SK-N-SH (cell line): ENCODE measurements at regions not wholly inside any gene's neighbourhood (a gene's known extent, or its start where the extent isn't known, plus 50 kb on each side); places are given as distances from the start of the nearest gene placed in this dataset.

Experiments
- CHD2 ChIP-seq: fragments of 150-350 bp; IDR thresholded peaks from 2 replicates; pipeline ENCODE4 v1.6.1; 2018; ENCODE audit warnings: low read length; ENCODE audit not compliant: partially characterized antibody
- CTCF ChIP-seq: fragments of 200-600 bp; sonication (generic); IDR thresholded peaks from 2 replicates; pipeline ENCODE4 v1.6.1; 2017; ENCODE audit warnings: antibody characterized with exemption, mild to moderate bottlenecking, moderate library complexity
- MXI1 ChIP-seq: IDR thresholded peaks from 2 replicates; pipeline ENCODE4 v1.6.1; 2012; ENCODE audit warnings: mild to moderate bottlenecking, low read depth, low read length, improper control_type of control experiment
- POLR2AphosphoS5 ChIP-seq: IDR thresholded peaks from 2 replicates; pipeline ENCODE4 v1.6.1; 2012; ENCODE audit warnings: low read depth, low read length
- RAD21 ChIP-seq: IDR thresholded peaks from 2 replicates; pipeline ENCODE4 v1.6.1; 2012; ENCODE audit warnings: mild to moderate bottlenecking, low read length
- SIN3A ChIP-seq: IDR thresholded peaks from 2 replicates; pipeline ENCODE4 v1.6.1; 2012; ENCODE audit warnings: low read depth, mild to moderate bottlenecking, low read length, moderate library complexity, borderline replicate concordance
- USF1 ChIP-seq: IDR thresholded peaks from 2 replicates; pipeline ENCODE4 v1.4.0; 2012; ENCODE audit warnings: low read depth, borderline replicate concordance
- YY1 ChIP-seq: IDR thresholded peaks from 2 replicates; pipeline ENCODE4 v1.4.0; 2012; ENCODE audit warnings: low read depth, mild to moderate bottlenecking

- TF ChIP-seq CHD2 (no peak), CTCF (no peak), YY1 (no peak), USF1 (no peak), RAD21 (no peak), POLR2AphosphoS5 (no peak), SIN3A (no peak), MXI1 (no peak)
Observed at GRCh38 chr17:68775969-68776368, 174.8 kb upstream of the FAM20A start.
